ENCODE measurements at regions not wholly inside any gene's neighbourhood (a gene's known extent, or its start where the extent isn't known, plus 50 kb on each side); places are given as distances from the start of the nearest gene placed in this dataset.

- DNase-seq (ENCODE audit: low read depth) = peak; percentile 21
- no peak for TF ChIP-seq CTCF (IDR thresholded peaks at IDR 0.05; ENCODE audit: low read length, missing control alignments)
- no peak overlapping the region for H3K4me3 ChIP-seq (replicated peaks; ENCODE audit: low read depth, low read length)
These were observed 180.5 kb upstream of the ZNF462 start for GRCh38 chr9:106682420-106682819.

GRCh38 chr9:106683454-106683853, 179.5 kb upstream of the ZNF462 start:
- H3K4me3 ChIP-seq (replicated peaks; ENCODE audit: low read depth, low read length) = no peak overlapping the region
- no peak for DNase-seq (ENCODE audit: low read depth)
- TF ChIP-seq CTCF (IDR thresholded peaks at IDR 0.05; ENCODE audit: low read length, missing control alignments) = no peak

GRCh38 chr9:106684940-106685695, 177.8 kb upstream of the ZNF462 start:
- H3K4me3 ChIP-seq (replicated peaks; ENCODE audit: low read depth, low read length) = no peak overlapping the region
- TF ChIP-seq CTCF (IDR thresholded peaks at IDR 0.05; ENCODE audit: low read length, missing control alignments) = no peak
- no peak for DNase-seq (ENCODE audit: low read depth)

- no peak for TF ChIP-seq CTCF (IDR thresholded peaks at IDR 0.05; ENCODE audit: low read length, missing control alignments)
- peak; percentile 21 for DNase-seq (ENCODE audit: low read depth)
- no peak overlapping the region for H3K4me3 ChIP-seq (replicated peaks; ENCODE audit: low read depth, low read length)
These were observed 173.9 kb upstream of the ZNF462 start for GRCh38 chr9:106689089-106689488.

- DNase-seq (ENCODE audit: low read depth) = no peak
- H3K4me3 ChIP-seq (replicated peaks; ENCODE audit: low read depth, low read length) = no peak overlapping the region
- no peak for TF ChIP-seq CTCF (IDR thresholded peaks at IDR 0.05; ENCODE audit: low read length, missing control alignments)
These were observed 171.3 kb upstream of the ZNF462 start for GRCh38 chr9:106691627-106692026.

- no peak for TF ChIP-seq CTCF (IDR thresholded peaks at IDR 0.05; ENCODE audit: low read length, missing control alignments)
- no peak overlapping the region for H3K4me3 ChIP-seq (replicated peaks; ENCODE audit: low read depth, low read length)
- DNase-seq (ENCODE audit: low read depth) = no peak
These were observed 169.4 kb upstream of the ZNF462 start for GRCh38 chr9:106693558-106693957.

GRCh38 chr9:106696804-106697203, 166.2 kb upstream of the ZNF462 start:
- TF ChIP-seq CTCF (IDR thresholded peaks at IDR 0.05; ENCODE audit: low read length, missing control alignments) = no peak
- DNase-seq (ENCODE audit: low read depth) = no peak
- H3K4me3 ChIP-seq (replicated peaks; ENCODE audit: low read depth, low read length) = no peak overlapping the region

Data from fibroblast of pulmonary artery (primary cell).